ENCODE measurements at regions not wholly inside any gene's neighbourhood (a gene's known extent, or its start where the extent isn't known, plus 50 kb on each side); places are given as distances from the start of the nearest gene placed in this dataset.
"Not testable (repeated sequence)": the region's sequence is repeated elsewhere in the genome, so short reads cannot be mapped to it uniquely, and the experiment has no call there.

GRCh38 chr15:96474231-96474664 is 143.7 kb downstream of the NR2F2 start (continued):
- peak; percentile 19; the same call in 1 of the 2 replicates for TF ChIP-seq ZBTB6 (tag by site-specific recombination; IDR thresholded peaks at IDR 0.05)
- TF ChIP-seq PRDM6 (tag by site-specific recombination; IDR thresholded peaks at IDR 0.05) = peak; percentile 31; the same call in 1 of the 2 replicates
- 0 out of 2 replicates have a peak, but pooled peaks have one; percentile 11 for TF ChIP-seq IKZF3 (tag by site-specific recombination; IDR thresholded peaks at IDR 0.05)
- TF ChIP-seq ZNF670 (tag by site-specific recombination; IDR thresholded peaks at IDR 0.05; ENCODE audit: low read depth) = no peak
- no peak for TF ChIP-seq PRDM1 (tag by site-specific recombination; IDR thresholded peaks at IDR 0.05)
- TF ChIP-seq ZNF501 (tag by site-specific recombination; IDR thresholded peaks at IDR 0.05) = no peak
- no peak for TF ChIP-seq ZNF398 (tag by site-specific recombination; IDR thresholded peaks at IDR 0.05)
- TF ChIP-seq ZNF530 (tag by site-specific recombination; IDR thresholded peaks at IDR 0.05; ENCODE audit: low read depth) = no peak
- TF ChIP-seq ZNF391 (tag by site-specific recombination; IDR thresholded peaks at IDR 0.05; ENCODE audit: borderline replicate concordance, low read depth) = no peak

GRCh38 chr15:96477227-96477626 is 146.7 kb downstream of the NR2F2 start:
- ChIA-PET POLR2A (no interaction called here), CTCF (no interaction called here)
- no peak for TF ChIP-seq REST (tag by site-specific recombination; IDR thresholded peaks at IDR 0.05)
- no peak overlapping the region for H3K4me3 ChIP-seq (ENCODE audit: low read depth, low read length)
- no peaks in the 10 kb centered on the region for H3K9me3 ChIP-seq (ENCODE audit: control insufficient read depth, insufficient read depth, low read depth, low read length)
- H3K4me1 ChIP-seq (ENCODE audit: control insufficient read depth, insufficient read depth, low read length) = 0 out of 2 replicates have a peak, but pooled peaks cover 3% of the 10 kb centered on the region
- H3K36me3 ChIP-seq (ENCODE audit: control insufficient read depth in 2 of 2, insufficient read depth in 1 of 2, low read length in 2 of 2) = no peaks in the 10 kb centered on the region
- H3K27ac ChIP-seq (ENCODE audit: extremely low read depth, low read depth, low read length) = no peak overlapping the region

GRCh38 chr15:96484412-96484811 is 153.9 kb downstream of the NR2F2 start:
- H3K4me1 ChIP-seq (ENCODE audit: control insufficient read depth, insufficient read depth, low read length); H3K27ac ChIP-seq (ENCODE audit: extremely low read depth, low read depth, low read length); H3K4me3 ChIP-seq (ENCODE audit: low read depth, low read length); H3K36me3 ChIP-seq (ENCODE audit: control insufficient read depth in 2 of 2, insufficient read depth in 1 of 2, low read length in 2 of 2); H3K9me3 ChIP-seq (ENCODE audit: control insufficient read depth, insufficient read depth, low read depth, low read length); POLR2A ChIA-PET: not testable (repeated sequence)
- CTCF ChIA-PET = interaction anchor here (0.5 to 1.3 kb wide), 2 partner anchors 37 to 127 kb away, joined by 3 to 6 read pairs; no protein-coding TSS in a partner anchor
- TF ChIP-seq ZNF426 (tag by site-specific recombination; IDR thresholded peaks at IDR 0.05) (peak; percentile 63), ZNF555 (tag by site-specific recombination; conservative IDR thresholded peaks at IDR 0.05) (peak; percentile 57), ZNF394 (tag by site-specific recombination; IDR thresholded peaks at IDR 0.05; ENCODE audit: borderline replicate concordance) (peak; percentile 72; the same call in 1 of the 2 replicates), ZBTB11 (tag by site-specific recombination; conservative IDR thresholded peaks at IDR 0.05; ENCODE audit: low read depth) (peak; percentile 61; the same call in 1 of the 2 replicates)

Data from HEK293 (cell line).